ENCODE measurements at regions not wholly inside any gene's neighbourhood (a gene's known extent, or its start where the extent isn't known, plus 50 kb on each side); places are given as distances from the start of the nearest gene placed in this dataset.
A peak's percentile ranks its signal among the peaks of the same experiment; 100 is the strongest.

GRCh38 chr3:139106013-139106932 lies 61.6 kb upstream of the PRR23C start:
- Histone ChIP-seq H3K27me3 (no peaks in the 10 kb centered on the region), H3K9me3 (no peaks in the 10 kb centered on the region), H3K27ac (peak overlapping the region in 2 of 4 donors; percentile 7 to 34), H3K4me1 (peaks cover 36% of the 10 kb centered on the region), H3K4me3 (no peak overlapping the region), H3K36me3 (replicated peaks in 1 of 2; ENCODE audit: insufficient read depth in 1 of 2, low read depth in 2 of 2) (no peaks in the 10 kb centered on the region)
- TF ChIP-seq CTCF (IDR thresholded peaks at IDR 0.05): no peak
- no peak for TF ChIP-seq POLR2A (IDR thresholded peaks at IDR 0.05)
- peak; percentile 43 for ATAC-seq
- intact Hi-C loops (cut with DNase I): loop anchor here (5.0 kb wide), 1 partner anchor 221 kb away; no protein-coding TSS in a partner anchor
- 58 to 70% methylated on average over 7 of the region's 7 CpGs for WGBS, 2 donors
- no peak for DNase-seq

- no peaks in the 10 kb centered on the region for H3K36me3 ChIP-seq (replicated peaks in 1 of 2; ENCODE audit: insufficient read depth in 1 of 2, low read depth in 2 of 2)
- ATAC-seq (no peak), DNase-seq (no peak)
- H3K4me1 ChIP-seq: peaks cover 40% of the 10 kb centered on the region
- intact Hi-C loops (cut with DNase I): loop anchor here (5.0 kb wide), 1 partner anchor 220 kb away; no protein-coding TSS in a partner anchor
- H3K27me3 ChIP-seq: no peaks in the 10 kb centered on the region
- H3K4me3 ChIP-seq: no peak overlapping the region
- TF ChIP-seq POLR2A (IDR thresholded peaks at IDR 0.05): no peak
- no peak for TF ChIP-seq CTCF (IDR thresholded peaks at IDR 0.05)
- no peaks in the 10 kb centered on the region for H3K9me3 ChIP-seq
- WGBS, 2 donors: 90 to 93% methylated on average over 11 to 13 of the region's 13 CpGs
- no peak overlapping the region for H3K27ac ChIP-seq
Measured at GRCh38 chr3:139107424-139108252, 62.9 kb upstream of the PRR23C start.

GRCh38 chr3:139108253-139108969 lies 63.7 kb upstream of the PRR23C start:
- intact Hi-C loops (cut with DNase I): loop anchor here (5.0 kb wide), 1 partner anchor 219 kb away; no protein-coding TSS in a partner anchor
- ATAC-seq: no peak
- Histone ChIP-seq H3K4me3 (no peak overlapping the region), H3K9me3 (no peaks in the 10 kb centered on the region), H3K27ac (no peak overlapping the region), H3K36me3 (replicated peaks in 1 of 2; ENCODE audit: insufficient read depth in 1 of 2, low read depth in 2 of 2) (no peaks in the 10 kb centered on the region), H3K27me3 (no peaks in the 10 kb centered on the region), H3K4me1 (peaks cover 40% of the 10 kb centered on the region)
- DNase-seq: no peak
- 86 to 98% methylated on average over 3 to 4 of the region's 4 CpGs for WGBS, 2 donors
- TF ChIP-seq CTCF (IDR thresholded peaks at IDR 0.05): no peak
- no peak for TF ChIP-seq POLR2A (IDR thresholded peaks at IDR 0.05)

- ATAC-seq (no peak), DNase-seq (no peak)
- TF ChIP-seq CTCF (IDR thresholded peaks at IDR 0.05) (no peak), POLR2A (IDR thresholded peaks at IDR 0.05) (no peak)
- Histone ChIP-seq H3K36me3 (replicated peaks in 1 of 2; ENCODE audit: insufficient read depth in 1 of 2, low read depth in 2 of 2) (no peaks in the 10 kb centered on the region), H3K27me3 (no peaks in the 10 kb centered on the region), H3K9me3 (no peaks in the 10 kb centered on the region), H3K4me3 (no peak overlapping the region), H3K4me1 (peaks cover 39% of the 10 kb centered on the region), H3K27ac (no peak overlapping the region)
- intact Hi-C loops (cut with DNase I): loop anchor here (5.0 kb wide), 1 partner anchor 218 kb away; no protein-coding TSS in a partner anchor
- 89 to 100% methylated on average over 4 to 5 of the region's 5 CpGs for WGBS, 2 donors
Measured at GRCh38 chr3:139109271-139109670, 64.6 kb upstream of the PRR23C start.
